ENCODE measurements at regions not wholly inside any gene's neighbourhood (a gene's known extent, or its start where the extent isn't known, plus 50 kb on each side); places are given as distances from the start of the nearest gene placed in this dataset.
A peak's percentile ranks its signal among the peaks of the same experiment; 100 is the strongest.

DNA sequence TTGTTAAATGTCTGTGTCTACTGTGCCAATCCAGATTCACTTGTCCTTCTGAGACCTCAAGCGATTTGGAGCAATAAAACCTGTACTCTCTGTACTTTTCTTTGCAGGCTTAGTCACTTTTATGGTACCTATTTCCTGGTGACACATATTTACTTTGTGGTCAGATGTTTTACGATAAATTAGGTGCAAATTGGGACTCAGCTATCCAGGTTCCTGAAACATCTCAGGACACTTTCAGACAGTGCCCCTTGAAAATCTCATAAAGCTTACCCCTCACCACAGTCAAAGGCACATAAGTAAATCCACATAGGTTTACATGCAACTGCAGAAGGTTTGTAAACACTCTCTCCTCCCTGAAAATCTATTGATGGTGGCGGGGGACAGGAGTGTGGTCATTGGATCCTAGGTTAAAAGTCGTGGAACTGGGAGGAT, 438.8 kb downstream of the EFNB2 start:
- TF ChIP-seq MZF1 (tag by site-specific recombination; IDR thresholded peaks at IDR 0.05; ENCODE audit: borderline replicate concordance) (no peak), ZNF747 (tag by site-specific recombination; IDR thresholded peaks at IDR 0.05) (no peak), ZBTB7A (tag by site-specific recombination; IDR thresholded peaks at IDR 0.05; ENCODE audit: low read depth) (no peak), MEIS1 (CRISPR knock-in tag; IDR thresholded peaks at IDR 0.05; ENCODE audit: borderline replicate concordance) (no peak), YY2 (tag by site-specific recombination; IDR thresholded peaks at IDR 0.05) (no peak), GLI2 (tag by site-specific recombination; IDR thresholded peaks at IDR 0.05; ENCODE audit: borderline replicate concordance, low read depth) (peak; percentile 93)
- TF ChIP-seq, protein P1, sequence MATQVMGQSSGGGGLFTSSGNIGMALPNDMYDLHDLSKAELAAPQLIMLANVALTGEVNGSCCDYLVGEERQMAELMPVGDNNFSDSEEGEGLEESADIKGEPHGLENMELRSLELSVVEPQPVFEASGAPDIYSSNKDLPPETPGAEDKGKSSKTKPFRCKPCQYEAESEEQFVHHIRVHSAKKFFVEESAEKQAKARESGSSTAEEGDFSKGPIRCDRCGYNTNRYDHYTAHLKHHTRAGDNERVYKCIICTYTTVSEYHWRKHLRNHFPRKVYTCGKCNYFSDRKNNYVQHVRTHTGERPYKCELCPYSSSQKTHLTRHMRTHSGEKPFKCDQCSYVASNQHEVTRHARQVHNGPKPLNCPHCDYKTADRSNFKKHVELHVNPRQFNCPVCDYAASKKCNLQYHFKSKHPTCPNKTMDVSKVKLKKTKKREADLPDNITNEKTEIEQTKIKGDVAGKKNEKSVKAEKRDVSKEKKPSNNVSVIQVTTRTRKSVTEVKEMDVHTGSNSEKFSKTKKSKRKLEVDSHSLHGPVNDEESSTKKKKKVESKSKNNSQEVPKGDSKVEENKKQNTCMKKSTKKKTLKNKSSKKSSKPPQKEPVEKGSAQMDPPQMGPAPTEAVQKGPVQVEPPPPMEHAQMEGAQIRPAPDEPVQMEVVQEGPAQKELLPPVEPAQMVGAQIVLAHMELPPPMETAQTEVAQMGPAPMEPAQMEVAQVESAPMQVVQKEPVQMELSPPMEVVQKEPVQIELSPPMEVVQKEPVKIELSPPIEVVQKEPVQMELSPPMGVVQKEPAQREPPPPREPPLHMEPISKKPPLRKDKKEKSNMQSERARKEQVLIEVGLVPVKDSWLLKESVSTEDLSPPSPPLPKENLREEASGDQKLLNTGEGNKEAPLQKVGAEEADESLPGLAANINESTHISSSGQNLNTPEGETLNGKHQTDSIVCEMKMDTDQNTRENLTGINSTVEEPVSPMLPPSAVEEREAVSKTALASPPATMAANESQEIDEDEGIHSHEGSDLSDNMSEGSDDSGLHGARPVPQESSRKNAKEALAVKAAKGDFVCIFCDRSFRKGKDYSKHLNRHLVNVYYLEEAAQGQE (tag by site-specific recombination; IDR thresholded peaks at IDR 0.05): peak; percentile 41; the same call in 1 of the 2 replicates
- TF ChIP-seq, protein P2, sequence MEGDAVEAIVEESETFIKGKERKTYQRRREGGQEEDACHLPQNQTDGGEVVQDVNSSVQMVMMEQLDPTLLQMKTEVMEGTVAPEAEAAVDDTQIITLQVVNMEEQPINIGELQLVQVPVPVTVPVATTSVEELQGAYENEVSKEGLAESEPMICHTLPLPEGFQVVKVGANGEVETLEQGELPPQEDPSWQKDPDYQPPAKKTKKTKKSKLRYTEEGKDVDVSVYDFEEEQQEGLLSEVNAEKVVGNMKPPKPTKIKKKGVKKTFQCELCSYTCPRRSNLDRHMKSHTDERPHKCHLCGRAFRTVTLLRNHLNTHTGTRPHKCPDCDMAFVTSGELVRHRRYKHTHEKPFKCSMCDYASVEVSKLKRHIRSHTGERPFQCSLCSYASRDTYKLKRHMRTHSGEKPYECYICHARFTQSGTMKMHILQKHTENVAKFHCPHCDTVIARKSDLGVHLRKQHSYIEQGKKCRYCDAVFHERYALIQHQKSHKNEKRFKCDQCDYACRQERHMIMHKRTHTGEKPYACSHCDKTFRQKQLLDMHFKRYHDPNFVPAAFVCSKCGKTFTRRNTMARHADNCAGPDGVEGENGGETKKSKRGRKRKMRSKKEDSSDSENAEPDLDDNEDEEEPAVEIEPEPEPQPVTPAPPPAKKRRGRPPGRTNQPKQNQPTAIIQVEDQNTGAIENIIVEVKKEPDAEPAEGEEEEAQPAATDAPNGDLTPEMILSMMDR (tag by site-specific recombination; IDR thresholded peaks at IDR 0.05): no peak
